Hepatocyte (in vitro differentiated cells): ENCODE measurements at regions not wholly inside any gene's neighbourhood (a gene's known extent, or its start where the extent isn't known, plus 50 kb on each side); places are given as distances from the start of the nearest gene placed in this dataset.

Source experiments
- DNase-seq: peaks from one replicate; pipeline ENCODE4 v3.0.0-alpha.2; 2016; ENCODE audit warnings: low spot score
- H2AFZ ChIP-seq: fragments of 200-600 bp; sonication (generic); 2 replicates; pipeline ENCODE4 v1.6.0; 2016; ENCODE audit warnings: antibody characterized with exemption, mild to moderate bottlenecking
- H3K27ac ChIP-seq: fragments of 200-600 bp; sonication (generic); 2 replicates; pipeline ENCODE4 v1.5.1; 2016; ENCODE audit warnings: mild to moderate bottlenecking
- H3K27me3 ChIP-seq: fragments of 200-600 bp; sonication (generic); 2 replicates; pipeline ENCODE4 v1.6.1; 2016
- H3K36me3 ChIP-seq: fragments of 200-600 bp; sonication (generic); replicated peaks from 2 replicates; pipeline ENCODE4 v1.5.1; 2016; ENCODE audit warnings: low read depth; ENCODE audit not compliant: insufficient read depth
- H3K4me1 ChIP-seq: fragments of 200-600 bp; sonication (generic); 2 replicates; pipeline ENCODE4 v1.5.1; 2016; ENCODE audit warnings: mild to moderate bottlenecking, moderate library complexity; ENCODE audit not compliant: insufficient read depth
- H3K4me2 ChIP-seq: fragments of 200-600 bp; sonication (generic); 2 replicates; pipeline ENCODE4 v1.6.0; 2016
- H3K4me3 ChIP-seq: fragments of 200-600 bp; sonication (generic); 2 replicates; pipeline ENCODE4 v1.5.1; 2016; ENCODE audit warnings: mild to moderate bottlenecking
- H3K79me2 ChIP-seq: fragments of 200-600 bp; sonication (generic); 2 replicates; pipeline ENCODE4 v1.6.0; 2017; ENCODE audit warnings: mild to moderate bottlenecking
- H3K9me2 ChIP-seq: fragments of 200-600 bp; sonication (generic); replicated peaks from 2 replicates; pipeline ENCODE4 v1.6.0; 2017; ENCODE audit warnings: mild to moderate bottlenecking; ENCODE audit not compliant: insufficient read depth
- H3K9me3 ChIP-seq: fragments of 200-600 bp; sonication (generic); 2 replicates; pipeline ENCODE4 v1.5.1; 2016; ENCODE audit warnings: low read depth, mild to moderate bottlenecking
- H4K20me1 ChIP-seq: fragments of 200-600 bp; sonication (generic); 2 replicates; pipeline ENCODE4 v1.6.0; 2016; ENCODE audit warnings: mild to moderate bottlenecking; ENCODE audit not compliant: insufficient read depth, poor library complexity, severe bottlenecking
- EZH2 ChIP-seq: fragments of 200-600 bp; sonication (generic); IDR thresholded peaks from 2 replicates; pipeline ENCODE4 v1.6.1; 2016; ENCODE audit warnings: antibody characterized with exemption, mild to moderate bottlenecking, borderline replicate concordance
- EZH2phosphoT487 ChIP-seq: fragments of 200-600 bp; sonication (generic); IDR thresholded peaks from one replicate; pipeline ENCODE4 v1.6.1; 2018; ENCODE audit warnings: antibody characterized with exemption, mild to moderate bottlenecking, low read depth, moderate library complexity; ENCODE audit not compliant: unreplicated experiment, severe bottlenecking
- WGBS: methylation state at CpG from one replicate; pipeline ENCODE4 v1.1.6; 2016; ENCODE audit warnings: low lambda C conversion rate; ENCODE audit errors: missing lambda C conversion rate; 5-methylcytosine and 5-hydroxymethylcytosine counted together
- TF ChIP-seq, protein P1 (sequence below): fragments of 200-600 bp; sonication (generic); IDR thresholded peaks from 2 replicates; pipeline ENCODE4 v1.5.1; 2016; ENCODE audit warnings: antibody characterized with exemption, mild to moderate bottlenecking; ENCODE audit not compliant: poor library complexity

DNA sequence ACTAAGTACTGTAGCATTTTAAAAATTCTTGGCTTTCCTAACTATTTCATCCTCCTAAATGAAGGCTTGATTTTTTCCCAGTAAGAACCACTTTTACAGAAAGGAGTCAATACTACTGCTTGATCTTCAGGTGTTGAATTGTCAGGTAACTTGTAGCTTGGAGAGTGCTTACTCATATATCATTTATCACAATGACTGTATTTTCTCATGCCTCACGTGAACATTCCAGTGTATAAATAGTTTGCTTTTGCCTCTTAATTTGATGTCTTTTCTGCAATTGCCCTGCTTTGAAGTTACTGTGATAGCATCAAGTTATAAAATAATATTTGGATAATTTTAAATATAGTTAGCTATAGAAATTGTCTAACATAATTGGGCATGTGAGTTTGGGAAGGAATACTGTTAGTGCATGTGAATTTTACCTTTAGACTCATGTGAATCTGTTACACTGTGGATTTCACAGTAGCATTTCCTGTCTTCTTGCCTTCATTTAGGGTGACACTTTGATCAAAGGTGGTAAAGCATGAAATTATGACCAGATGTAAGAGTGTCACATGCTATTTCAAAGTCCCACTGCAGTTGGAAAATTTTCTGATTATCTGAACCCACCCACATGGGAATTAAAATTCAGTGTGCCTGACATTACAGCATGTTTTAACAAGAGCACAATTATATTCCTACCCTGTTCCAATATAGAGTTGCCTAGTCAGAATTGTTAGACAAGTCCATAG is 962.8 kb downstream of the DNAJB9 start:
- Histone ChIP-seq H3K36me3 (no peaks in the 10 kb centered on the region), H2AFZ (no peak overlapping the region), H3K9me2 (no peaks in the 10 kb centered on the region), H3K4me3 (no peak overlapping the region), H3K27me3 (no peaks in the 10 kb centered on the region), H3K27ac (no peak overlapping the region), H3K4me1 (no peaks in the 10 kb centered on the region), H3K4me2 (no peak overlapping the region), H3K79me2 (no peaks in the 10 kb centered on the region), H3K9me3 (no peaks in the 10 kb centered on the region), H4K20me1 (no peaks in the 10 kb centered on the region)
- DNase-seq: no peak
- 76% methylated on average over 1 of the region's 1 CpG for WGBS
- no peak for TF ChIP-seq EZH2phosphoT487
- TF ChIP-seq EZH2: no peak
- TF ChIP-seq, protein P1, sequence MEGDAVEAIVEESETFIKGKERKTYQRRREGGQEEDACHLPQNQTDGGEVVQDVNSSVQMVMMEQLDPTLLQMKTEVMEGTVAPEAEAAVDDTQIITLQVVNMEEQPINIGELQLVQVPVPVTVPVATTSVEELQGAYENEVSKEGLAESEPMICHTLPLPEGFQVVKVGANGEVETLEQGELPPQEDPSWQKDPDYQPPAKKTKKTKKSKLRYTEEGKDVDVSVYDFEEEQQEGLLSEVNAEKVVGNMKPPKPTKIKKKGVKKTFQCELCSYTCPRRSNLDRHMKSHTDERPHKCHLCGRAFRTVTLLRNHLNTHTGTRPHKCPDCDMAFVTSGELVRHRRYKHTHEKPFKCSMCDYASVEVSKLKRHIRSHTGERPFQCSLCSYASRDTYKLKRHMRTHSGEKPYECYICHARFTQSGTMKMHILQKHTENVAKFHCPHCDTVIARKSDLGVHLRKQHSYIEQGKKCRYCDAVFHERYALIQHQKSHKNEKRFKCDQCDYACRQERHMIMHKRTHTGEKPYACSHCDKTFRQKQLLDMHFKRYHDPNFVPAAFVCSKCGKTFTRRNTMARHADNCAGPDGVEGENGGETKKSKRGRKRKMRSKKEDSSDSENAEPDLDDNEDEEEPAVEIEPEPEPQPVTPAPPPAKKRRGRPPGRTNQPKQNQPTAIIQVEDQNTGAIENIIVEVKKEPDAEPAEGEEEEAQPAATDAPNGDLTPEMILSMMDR: no peak

DNA sequence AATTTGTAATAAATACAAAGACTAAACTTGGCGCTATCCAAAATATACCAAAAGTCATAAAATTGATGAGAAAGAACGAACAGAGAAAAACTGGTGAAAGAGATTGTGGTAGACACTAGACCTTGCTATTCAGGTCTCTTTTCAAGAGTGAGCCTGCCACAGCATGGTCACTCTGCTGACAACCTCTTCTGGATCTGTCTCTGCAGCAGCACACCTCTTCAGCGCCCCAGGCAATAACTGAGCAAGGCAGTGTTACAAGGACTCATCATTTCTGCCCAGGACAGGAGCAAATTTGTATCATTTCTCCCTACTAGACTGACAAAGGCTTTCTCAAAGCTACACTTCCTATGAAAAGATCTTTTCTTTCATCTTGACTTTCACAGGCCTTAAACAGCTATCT is 976.0 kb downstream of the DNAJB9 start:
- no peaks in the 10 kb centered on the region for H4K20me1 ChIP-seq
- no peak for DNase-seq
- TF ChIP-seq EZH2phosphoT487: no peak
- TF ChIP-seq EZH2: no peak
- TF ChIP-seq, protein P1: no peak
- 51% methylated on average over 3 of the region's 3 CpGs for WGBS
- no peak overlapping the region for H3K4me3 ChIP-seq
- H3K4me2 ChIP-seq: no peak overlapping the region
- H3K9me2 ChIP-seq: no peaks in the 10 kb centered on the region
- H3K4me1 ChIP-seq: no peaks in the 10 kb centered on the region
- no peaks in the 10 kb centered on the region for H3K9me3 ChIP-seq
- H3K27ac ChIP-seq: no peak overlapping the region
- no peak overlapping the region for H2AFZ ChIP-seq
- H3K36me3 ChIP-seq: no peaks in the 10 kb centered on the region
- no peaks in the 10 kb centered on the region for H3K79me2 ChIP-seq
- H3K27me3 ChIP-seq: no peaks in the 10 kb centered on the region

DNA sequence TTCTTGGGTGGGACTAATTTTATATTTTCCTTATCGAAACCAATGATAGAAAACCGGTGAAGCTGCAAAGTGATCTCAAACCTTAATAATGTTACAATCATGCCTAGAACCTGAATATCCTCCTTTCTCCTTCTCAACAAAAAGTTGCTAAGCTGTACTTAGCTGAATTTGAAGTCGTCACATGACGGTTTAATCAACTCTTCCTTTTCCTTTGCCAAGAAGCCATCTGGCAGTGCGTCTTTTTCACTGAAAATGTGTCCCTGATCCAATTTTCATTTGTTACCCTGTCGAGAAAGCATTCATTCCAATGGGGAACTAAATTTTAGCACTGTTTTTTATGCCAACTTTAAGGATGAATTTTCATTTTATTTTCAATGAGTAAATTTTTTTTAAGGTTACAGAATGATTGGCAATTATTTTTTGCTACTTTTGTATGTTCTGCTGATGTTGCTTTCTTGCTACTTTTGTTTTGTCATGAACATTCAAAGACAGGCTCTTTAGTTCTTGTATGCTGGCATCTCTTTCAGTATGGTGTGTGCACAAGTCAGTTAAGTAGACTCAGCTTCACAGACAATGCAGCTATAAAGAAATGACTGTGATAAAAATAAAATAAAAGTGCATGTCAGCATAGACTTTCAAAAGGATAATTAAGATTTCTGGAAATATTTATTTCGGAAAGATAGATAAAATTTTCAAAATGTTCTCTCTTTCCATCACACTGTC is 980.0 kb downstream of the DNAJB9 start:
- H3K27me3 ChIP-seq: no peaks in the 10 kb centered on the region
- no peak overlapping the region for H3K4me2 ChIP-seq
- no peak for DNase-seq
- WGBS: 78% methylated on average over 7 of the region's 7 CpGs
- H3K4me1 ChIP-seq: no peaks in the 10 kb centered on the region
- TF ChIP-seq EZH2phosphoT487 (no peak), EZH2 (no peak)
- TF ChIP-seq, protein P1: no peak
- H3K27ac ChIP-seq: no peak overlapping the region
- H3K79me2 ChIP-seq: no peaks in the 10 kb centered on the region
- no peaks in the 10 kb centered on the region for H3K9me2 ChIP-seq
- H2AFZ ChIP-seq: no peak overlapping the region
- H3K4me3 ChIP-seq: no peak overlapping the region
- no peaks in the 10 kb centered on the region for H3K9me3 ChIP-seq
- no peaks in the 10 kb centered on the region for H4K20me1 ChIP-seq
- H3K36me3 ChIP-seq: no peaks in the 10 kb centered on the region
